HL-60 (cell line): ENCODE measurements at regions not wholly inside any gene's neighbourhood (a gene's known extent, or its start where the extent isn't known, plus 50 kb on each side); places are given as distances from the start of the nearest gene placed in this dataset.

Experiments used
- TF ChIP-seq, protein P1 (sequence below): IDR thresholded peaks from one replicate; pipeline ENCODE4 v1.5.1; 2011; ENCODE audit warnings: low read length, control low read depth, inconsistent platforms; ENCODE audit not compliant: insufficient read depth
- TF ChIP-seq, protein P2 (sequence below): IDR thresholded peaks from 2 replicates; pipeline ENCODE4 v1.6.1; 2012; ENCODE audit warnings: low read depth; ENCODE audit not compliant: insufficient replicate concordance

DNA sequence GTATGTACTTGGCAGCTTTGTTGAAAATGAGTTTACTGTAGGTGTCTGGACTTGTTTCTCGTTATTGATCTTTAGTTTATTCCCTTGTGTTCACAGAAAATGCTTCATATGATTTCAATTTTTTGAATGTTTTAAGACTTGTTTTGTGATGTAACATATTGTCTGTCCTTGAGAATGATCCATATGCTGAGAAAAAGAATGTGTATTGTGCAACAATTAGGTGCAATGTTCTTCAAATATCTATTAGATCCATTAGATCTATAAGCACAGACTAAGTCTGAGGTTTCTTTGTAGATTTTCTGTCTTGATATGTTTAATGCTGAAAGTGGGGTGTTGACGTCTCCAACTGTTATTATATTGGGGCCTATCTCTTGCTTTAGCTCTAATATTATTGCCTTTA, 879.6 kb upstream of the LRFN5 start:
- TF ChIP-seq, protein P1, sequence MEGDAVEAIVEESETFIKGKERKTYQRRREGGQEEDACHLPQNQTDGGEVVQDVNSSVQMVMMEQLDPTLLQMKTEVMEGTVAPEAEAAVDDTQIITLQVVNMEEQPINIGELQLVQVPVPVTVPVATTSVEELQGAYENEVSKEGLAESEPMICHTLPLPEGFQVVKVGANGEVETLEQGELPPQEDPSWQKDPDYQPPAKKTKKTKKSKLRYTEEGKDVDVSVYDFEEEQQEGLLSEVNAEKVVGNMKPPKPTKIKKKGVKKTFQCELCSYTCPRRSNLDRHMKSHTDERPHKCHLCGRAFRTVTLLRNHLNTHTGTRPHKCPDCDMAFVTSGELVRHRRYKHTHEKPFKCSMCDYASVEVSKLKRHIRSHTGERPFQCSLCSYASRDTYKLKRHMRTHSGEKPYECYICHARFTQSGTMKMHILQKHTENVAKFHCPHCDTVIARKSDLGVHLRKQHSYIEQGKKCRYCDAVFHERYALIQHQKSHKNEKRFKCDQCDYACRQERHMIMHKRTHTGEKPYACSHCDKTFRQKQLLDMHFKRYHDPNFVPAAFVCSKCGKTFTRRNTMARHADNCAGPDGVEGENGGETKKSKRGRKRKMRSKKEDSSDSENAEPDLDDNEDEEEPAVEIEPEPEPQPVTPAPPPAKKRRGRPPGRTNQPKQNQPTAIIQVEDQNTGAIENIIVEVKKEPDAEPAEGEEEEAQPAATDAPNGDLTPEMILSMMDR, result no peak
- TF ChIP-seq, protein P2, sequence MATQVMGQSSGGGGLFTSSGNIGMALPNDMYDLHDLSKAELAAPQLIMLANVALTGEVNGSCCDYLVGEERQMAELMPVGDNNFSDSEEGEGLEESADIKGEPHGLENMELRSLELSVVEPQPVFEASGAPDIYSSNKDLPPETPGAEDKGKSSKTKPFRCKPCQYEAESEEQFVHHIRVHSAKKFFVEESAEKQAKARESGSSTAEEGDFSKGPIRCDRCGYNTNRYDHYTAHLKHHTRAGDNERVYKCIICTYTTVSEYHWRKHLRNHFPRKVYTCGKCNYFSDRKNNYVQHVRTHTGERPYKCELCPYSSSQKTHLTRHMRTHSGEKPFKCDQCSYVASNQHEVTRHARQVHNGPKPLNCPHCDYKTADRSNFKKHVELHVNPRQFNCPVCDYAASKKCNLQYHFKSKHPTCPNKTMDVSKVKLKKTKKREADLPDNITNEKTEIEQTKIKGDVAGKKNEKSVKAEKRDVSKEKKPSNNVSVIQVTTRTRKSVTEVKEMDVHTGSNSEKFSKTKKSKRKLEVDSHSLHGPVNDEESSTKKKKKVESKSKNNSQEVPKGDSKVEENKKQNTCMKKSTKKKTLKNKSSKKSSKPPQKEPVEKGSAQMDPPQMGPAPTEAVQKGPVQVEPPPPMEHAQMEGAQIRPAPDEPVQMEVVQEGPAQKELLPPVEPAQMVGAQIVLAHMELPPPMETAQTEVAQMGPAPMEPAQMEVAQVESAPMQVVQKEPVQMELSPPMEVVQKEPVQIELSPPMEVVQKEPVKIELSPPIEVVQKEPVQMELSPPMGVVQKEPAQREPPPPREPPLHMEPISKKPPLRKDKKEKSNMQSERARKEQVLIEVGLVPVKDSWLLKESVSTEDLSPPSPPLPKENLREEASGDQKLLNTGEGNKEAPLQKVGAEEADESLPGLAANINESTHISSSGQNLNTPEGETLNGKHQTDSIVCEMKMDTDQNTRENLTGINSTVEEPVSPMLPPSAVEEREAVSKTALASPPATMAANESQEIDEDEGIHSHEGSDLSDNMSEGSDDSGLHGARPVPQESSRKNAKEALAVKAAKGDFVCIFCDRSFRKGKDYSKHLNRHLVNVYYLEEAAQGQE, result no peak
